ENCODE measurements at regions not wholly inside any gene's neighbourhood (a gene's known extent, or its start where the extent isn't known, plus 50 kb on each side); places are given as distances from the start of the nearest gene placed in this dataset.

DNA sequence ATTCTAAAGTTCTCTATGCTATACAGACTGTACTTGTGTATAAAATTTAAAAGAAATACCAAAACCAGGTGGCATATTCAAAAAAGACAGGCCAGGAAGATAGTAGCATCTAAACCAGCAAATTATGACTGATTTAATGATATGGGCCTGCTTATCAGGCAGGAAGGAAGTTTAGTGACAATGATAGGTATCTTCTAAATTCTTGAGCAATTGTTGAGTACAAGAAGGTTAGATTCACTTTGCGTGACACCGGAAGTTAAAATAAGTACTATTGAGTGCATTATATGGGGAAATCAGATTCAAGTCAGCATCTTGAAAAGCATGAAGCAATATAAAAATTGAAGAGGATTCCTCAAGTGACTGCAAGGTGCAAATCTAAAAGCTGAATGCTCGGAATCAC lies 186.8 kb upstream of the RGS18 start:
- no peak for DNase-seq

DNA sequence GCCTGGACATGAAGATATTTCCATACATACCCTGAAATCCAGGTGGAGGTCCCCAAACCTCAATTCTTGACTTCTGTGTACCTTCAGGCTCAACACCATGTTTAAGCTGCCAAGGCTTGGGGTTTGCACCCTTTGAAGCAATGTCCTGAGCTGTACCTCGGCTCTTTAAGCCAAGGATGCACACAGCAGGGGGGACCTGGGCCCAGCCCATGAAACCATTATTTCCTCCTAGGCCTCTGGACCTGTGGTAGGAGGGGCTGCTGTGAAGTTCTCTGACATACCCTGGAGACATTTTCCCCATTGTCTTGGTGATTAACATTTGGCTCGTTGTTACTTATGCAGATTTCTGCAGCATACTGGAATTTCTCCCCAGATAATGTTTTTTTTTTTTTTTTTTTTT lies 184.3 kb upstream of the RGS18 start:
- DNase-seq: no peak

- no peak for DNase-seq
Observed at GRCh38 chr1:191977874-191978506, 180.3 kb upstream of the RGS18 start.

GRCh38 chr1:191984856-191985255 lies 173.4 kb upstream of the RGS18 start:
- no peak for DNase-seq

DNA sequence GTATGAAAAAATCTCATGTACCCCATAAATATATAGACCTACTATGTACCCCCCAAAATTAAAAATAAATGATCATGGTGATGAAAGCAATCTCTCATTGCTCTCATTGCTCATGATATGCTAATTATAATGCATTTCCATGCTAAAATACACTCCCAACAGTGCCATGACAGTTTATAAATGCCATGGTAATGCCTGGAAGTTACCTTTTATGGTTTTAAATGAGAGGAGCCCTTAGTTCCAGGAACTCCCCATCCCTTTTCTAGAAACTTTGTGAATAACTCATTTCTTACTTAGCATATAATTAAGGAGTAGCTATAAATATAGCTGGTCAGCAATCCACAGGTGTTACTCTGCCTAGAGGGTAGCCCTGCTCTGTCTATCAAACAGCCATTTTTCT lies 166.1 kb upstream of the RGS18 start:
- no peak for DNase-seq

DNA sequence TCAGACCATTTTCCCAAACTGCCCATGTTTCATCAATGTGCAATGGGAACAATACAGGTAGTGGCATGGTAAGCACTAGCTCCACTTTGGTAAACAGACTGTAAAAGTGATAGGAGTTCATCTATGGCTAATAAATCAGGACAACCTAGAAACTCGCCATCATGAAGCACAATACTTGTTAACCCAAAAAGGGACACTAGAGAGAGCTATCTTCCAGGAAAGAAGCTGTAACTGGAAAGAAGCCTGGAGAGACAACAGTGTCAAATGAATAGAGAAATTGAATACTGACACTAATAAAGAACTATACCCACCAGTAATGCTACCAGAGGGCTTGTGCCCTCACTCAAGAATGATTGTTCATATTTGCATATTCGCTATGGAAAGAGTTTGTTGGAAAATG lies 164.7 kb upstream of the RGS18 start:
- no peak for DNase-seq

DNA sequence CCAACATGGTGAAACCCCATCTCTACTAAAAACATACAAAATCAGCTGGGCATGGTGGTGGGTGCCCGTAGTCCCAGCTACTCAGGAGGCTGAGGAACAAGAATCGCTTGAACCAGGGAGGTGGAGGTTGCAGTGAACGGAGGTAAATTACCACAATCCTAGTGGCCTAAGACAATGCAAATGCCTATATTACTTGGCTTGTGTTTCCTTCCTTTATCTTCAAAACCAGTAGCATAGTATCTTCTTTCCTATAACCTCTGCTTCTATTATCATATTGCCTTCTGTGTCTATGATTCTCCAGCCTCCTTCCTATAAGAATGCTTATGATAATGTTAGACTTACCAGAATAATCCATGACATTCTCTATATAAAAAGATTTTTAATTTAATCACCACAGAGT lies 156.2 kb upstream of the RGS18 start:
- no peak for DNase-seq

- DNase-seq: no peak
Observed at GRCh38 chr1:192003295-192004077, 154.8 kb upstream of the RGS18 start.

DNA sequence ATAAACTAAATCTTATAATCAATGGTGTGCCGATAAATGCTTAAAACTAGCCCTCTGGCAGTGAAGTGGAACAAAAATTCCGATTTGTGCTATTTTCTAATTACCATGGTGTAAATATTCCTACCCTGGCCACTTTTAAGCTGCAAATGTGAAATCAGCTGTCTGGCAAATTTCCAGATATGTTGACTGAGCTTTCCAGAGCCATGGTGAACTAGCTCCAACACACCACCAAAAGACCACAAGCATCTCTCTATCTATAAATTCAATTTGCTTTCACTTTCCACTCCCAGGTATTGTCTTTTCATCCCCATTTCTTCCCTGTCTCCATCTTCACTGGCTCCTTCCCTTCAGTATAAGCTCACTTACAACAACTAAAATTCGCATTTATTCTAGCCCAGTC lies 152.3 kb upstream of the RGS18 start:
- DNase-seq: no peak

DNA sequence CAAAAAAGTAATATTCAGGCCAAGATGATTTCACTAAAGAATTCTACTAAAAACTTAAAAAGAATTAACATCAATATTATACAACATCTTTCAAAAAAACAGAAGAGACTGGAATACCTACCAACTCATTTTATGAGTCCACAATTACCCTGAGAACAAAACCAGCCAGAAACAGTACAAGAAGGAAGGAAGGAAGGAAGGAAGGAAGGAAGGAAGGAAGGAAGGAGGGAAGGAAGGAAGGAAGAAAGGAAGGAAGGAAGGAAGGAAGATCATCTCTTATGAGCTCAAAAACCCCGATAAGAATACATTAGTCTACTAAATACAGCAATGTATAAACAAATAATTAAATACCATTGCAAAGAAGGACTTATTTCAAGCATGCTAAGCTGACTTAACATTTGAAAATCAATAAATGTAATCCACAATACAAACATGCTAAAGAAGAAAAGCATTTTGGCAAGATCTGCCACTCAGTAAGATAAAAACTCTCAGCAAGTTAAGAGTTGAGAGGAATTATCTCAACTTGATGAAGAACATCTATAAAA lies 149.9 kb upstream of the RGS18 start:
- no peak for DNase-seq

GRCh38 chr1:192010406-192010805 lies 147.9 kb upstream of the RGS18 start:
- DNase-seq: no peak

DNA sequence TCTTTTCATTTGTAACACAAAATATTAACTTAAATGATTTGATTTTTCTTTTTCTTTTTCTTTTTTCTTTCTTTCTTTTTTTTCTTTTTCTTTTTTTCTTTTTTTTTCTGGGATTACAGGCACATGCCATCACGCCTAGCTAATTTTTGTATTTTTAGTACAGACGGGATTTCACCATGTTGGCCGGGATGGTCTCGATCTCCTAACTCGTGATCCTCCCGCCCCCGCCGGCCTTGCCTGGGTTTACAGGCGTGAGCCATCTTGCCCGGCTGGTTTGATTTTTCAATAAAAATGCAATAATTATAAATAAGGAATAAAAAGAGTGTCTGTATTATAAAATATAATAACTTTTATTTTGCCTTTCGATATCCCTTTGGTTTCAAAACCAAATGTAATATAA lies 146.7 kb upstream of the RGS18 start:
- DNase-seq: no peak

GRCh38 chr1:192022827-192023226 lies 135.4 kb upstream of the RGS18 start:
- DNase-seq: no peak

GRCh38 chr1:192024881-192025280 lies 133.4 kb upstream of the RGS18 start:
- DNase-seq: no peak

GRCh38 chr1:192038567-192038966 lies 119.7 kb upstream of the RGS18 start:
- no peak for DNase-seq

- DNase-seq: no peak
Observed at GRCh38 chr1:192045131-192045530, 113.1 kb upstream of the RGS18 start.

GRCh38 chr1:192053531-192053971 lies 104.7 kb upstream of the RGS18 start:
- DNase-seq: no peak

GRCh38 chr1:192057766-192058165 lies 100.5 kb upstream of the RGS18 start:
- DNase-seq: no peak

DNA sequence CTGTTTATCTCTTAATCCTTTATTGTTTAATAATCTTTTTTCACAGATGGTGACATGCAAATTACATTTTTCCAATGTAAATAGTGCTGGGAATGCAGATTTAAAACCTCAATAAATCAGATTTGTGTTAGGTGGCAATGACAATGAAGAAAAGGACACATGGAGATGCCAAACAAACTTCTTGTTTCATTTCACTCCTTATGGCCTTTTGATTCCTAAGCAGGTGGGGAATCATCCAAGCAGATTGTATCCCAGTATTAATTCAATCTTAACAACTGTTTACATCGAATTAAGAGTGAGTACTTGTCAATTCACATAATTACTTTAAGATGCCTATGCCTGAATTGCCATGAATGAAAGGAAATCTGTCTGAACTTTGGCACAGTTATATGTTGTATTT lies 98.9 kb upstream of the RGS18 start:
- DNase-seq: no peak

DNA sequence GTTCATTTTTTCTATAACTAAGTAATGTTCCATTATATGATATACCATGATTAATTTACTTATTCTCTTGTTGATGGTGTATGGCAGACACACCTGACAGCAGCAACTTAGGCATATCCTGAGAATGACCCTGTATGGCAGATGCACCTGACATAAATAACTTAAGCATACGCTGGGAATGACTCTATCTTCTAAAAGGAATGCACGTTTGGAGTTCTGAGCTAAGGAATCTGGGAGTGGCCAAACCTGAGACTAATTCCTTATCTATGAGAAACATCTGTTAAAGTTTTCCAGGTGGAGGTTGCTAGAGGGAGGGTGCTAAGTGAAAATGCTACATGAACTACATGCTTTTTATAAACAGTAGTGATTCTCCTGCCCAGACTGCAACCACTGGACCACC lies 96.7 kb upstream of the RGS18 start:
- DNase-seq: no peak

DNA sequence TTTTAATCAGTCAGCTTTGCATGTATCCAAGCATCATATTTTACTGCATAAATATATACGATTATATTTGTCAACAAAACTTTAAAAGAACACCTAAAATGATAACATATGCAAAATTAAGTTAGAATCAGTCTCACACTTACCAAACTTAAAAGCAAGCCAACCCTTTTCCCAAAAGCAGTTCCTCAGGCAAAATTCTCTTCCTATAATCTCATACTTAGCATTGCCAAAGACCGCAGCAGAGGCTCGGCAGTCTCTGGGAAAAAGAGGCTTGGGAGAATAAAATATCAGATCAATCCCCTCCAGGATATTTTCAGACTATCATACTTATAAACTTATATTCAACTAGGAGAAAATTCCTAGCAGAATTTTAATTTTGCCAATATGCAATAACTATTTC lies 93.2 kb upstream of the RGS18 start:
- DNase-seq: no peak

- no peak for DNase-seq
Observed at GRCh38 chr1:192066202-192066601, 92.1 kb upstream of the RGS18 start.

GRCh38 chr1:192067360-192067759 lies 90.9 kb upstream of the RGS18 start:
- no peak for DNase-seq

All from nucleus accumbens (tissue), 56 donors.